Gastroesophageal sphincter (tissue), 3 donors: ENCODE measurements at regions not wholly inside any gene's neighbourhood (a gene's known extent, or its start where the extent isn't known, plus 50 kb on each side); places are given as distances from the start of the nearest gene placed in this dataset.

ENCODE experiments used
- CTCF ChIP-seq, 4 experiments: fragments of 200-600 bp in 2 of 4; fragments of 450-650 bp in 2 of 4; sonication (generic) in 1 of 4; IDR thresholded peaks; one replicate each; pipeline ENCODE4 v1.5.1; 2017 to 2019; ENCODE audit warnings: antibody characterized with exemption in 4 of 4, mild to moderate bottlenecking in 2 of 4, moderate library complexity in 2 of 4
- POLR2AphosphoS5 ChIP-seq: sonication (generic); formaldehyde crosslinking; IDR thresholded peaks from one replicate; pipeline ENCODE4 v1.6.1; 2017; ENCODE audit warnings: antibody characterized with exemption

DNA sequence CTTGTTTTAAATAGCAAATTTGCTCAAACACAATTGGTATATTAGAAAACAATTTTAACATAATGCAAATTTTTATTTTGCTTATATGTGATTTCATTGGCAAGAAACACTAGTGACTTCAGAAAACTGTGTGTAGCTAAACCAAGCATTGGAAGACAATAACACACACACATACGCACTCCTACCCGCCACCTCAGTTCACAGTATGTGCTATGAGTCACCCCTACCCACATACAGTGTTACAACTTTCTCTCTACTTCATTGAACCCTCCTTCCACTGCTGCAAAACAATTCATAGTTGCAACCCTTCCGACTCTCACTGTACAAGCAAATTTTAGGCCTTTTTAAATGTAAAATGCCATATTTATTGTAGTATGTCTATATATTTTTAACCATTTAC, 119.9 kb upstream of the THSD7A start:
- TF ChIP-seq CTCF (IDR thresholded peaks at IDR 0.05), result no peak
- no peak for TF ChIP-seq POLR2AphosphoS5
